Aorta (tissue), 5 donors: ENCODE measurements at regions not wholly inside any gene's neighbourhood (a gene's known extent, or its start where the extent isn't known, plus 50 kb on each side); places are given as distances from the start of the nearest gene placed in this dataset.

ENCODE experiments used
- ATAC-seq: fragments of 200-7000 bp; cut with Tn5 transposase; one replicate; pipeline ENCODE4 v1.9.1; 2022; ENCODE audit warnings: moderate library complexity; ENCODE audit not compliant: low FRiP score
- DNase-seq, 2 donors: peaks; one replicate each; pipeline ENCODE4 v3.0.0-alpha.2; 2020
- H3K27ac ChIP-seq, 2 donors: one replicate each; pipeline ENCODE4 v1.5.1; 2013; ENCODE audit warnings: low read length in 2 of 2, mild to moderate bottlenecking in 2 of 2, moderate library complexity in 2 of 2, control low read depth in 1 of 2, inconsistent platforms in 1 of 2, low read depth in 1 of 2
- H3K27me3 ChIP-seq, 2 donors: one replicate each; pipeline ENCODE4 v1.6.1; 2013; ENCODE audit warnings: control low read depth in 1 of 2, low read length in 1 of 2, mild to moderate bottlenecking in 1 of 2, moderate library complexity in 1 of 2; ENCODE audit not compliant: insufficient read depth in 2 of 2, control insufficient read depth in 1 of 2
- H3K36me3 ChIP-seq, 2 donors: one replicate each; pipeline ENCODE4 v1.6.1; 2013; ENCODE audit warnings: control low read depth in 1 of 2, low read length in 1 of 2, mild to moderate bottlenecking in 1 of 2; ENCODE audit not compliant: insufficient read depth in 2 of 2, control insufficient read depth in 1 of 2
- H3K4me1 ChIP-seq, 2 donors: one replicate each; pipeline ENCODE4 v1.6.1; 2013; ENCODE audit warnings: low read length in 2 of 2, control low read depth in 1 of 2, mild to moderate bottlenecking in 1 of 2, moderate library complexity in 1 of 2; ENCODE audit not compliant: insufficient read depth in 2 of 2, control insufficient read depth in 1 of 2
- H3K4me3 ChIP-seq, 2 donors: one replicate each; pipeline ENCODE4 v1.5.1; 2013; ENCODE audit warnings: low read length in 2 of 2, control low read depth in 1 of 2, mild to moderate bottlenecking in 1 of 2
- H3K9me3 ChIP-seq: one replicate; pipeline ENCODE4 v1.6.1; 2013; ENCODE audit warnings: mild to moderate bottlenecking, low read length; ENCODE audit not compliant: control insufficient read depth
- WGBS, 2 donors: extraction: QIAGEN DNeasy Blood & Tissue Kit; methylation state at CpG; one replicate each; pipeline ENCODE4 v1.1.7; 2013; 5-methylcytosine and 5-hydroxymethylcytosine counted together
- intact Hi-C, 2 donors: fragments of 100-400 bp; cut with DNase I; formaldehyde crosslinking; loops; one replicate each; pipeline versions ENCODE4 v1.14.2 to v1.15.0; 2022
- donor health status: healthy with polysubstance abuse.
- donor health status: Bipolar disorder and iron deficiency.
- donor health status: DM: no; HTN: no; CAD: no.
- donor health status: DM: no; HTN: no; CAD: no.
- donor health status: DM: yes; HTN: yes; CAD: no.

- no peak overlapping the region for H3K4me3 ChIP-seq
- no peaks in the 10 kb centered on the region for H3K36me3 ChIP-seq
- H3K27ac ChIP-seq = no peak overlapping the region
- H3K27me3 ChIP-seq = no peaks in the 10 kb centered on the region
- ATAC-seq = no peak
- WGBS, 2 donors = 96% methylated on average over 12 of the region's 12 CpGs
- intact Hi-C loops = no loop called here
- DNase-seq = peak; percentile 31 to 53
- peaks cover 4% of the 10 kb centered on the region for H3K9me3 ChIP-seq
- H3K4me1 ChIP-seq = no peaks in the 10 kb centered on the region
These were observed 173.2 kb upstream of the PPP2R2D start for GRCh38 chr10:131727560-131727959.

DNA sequence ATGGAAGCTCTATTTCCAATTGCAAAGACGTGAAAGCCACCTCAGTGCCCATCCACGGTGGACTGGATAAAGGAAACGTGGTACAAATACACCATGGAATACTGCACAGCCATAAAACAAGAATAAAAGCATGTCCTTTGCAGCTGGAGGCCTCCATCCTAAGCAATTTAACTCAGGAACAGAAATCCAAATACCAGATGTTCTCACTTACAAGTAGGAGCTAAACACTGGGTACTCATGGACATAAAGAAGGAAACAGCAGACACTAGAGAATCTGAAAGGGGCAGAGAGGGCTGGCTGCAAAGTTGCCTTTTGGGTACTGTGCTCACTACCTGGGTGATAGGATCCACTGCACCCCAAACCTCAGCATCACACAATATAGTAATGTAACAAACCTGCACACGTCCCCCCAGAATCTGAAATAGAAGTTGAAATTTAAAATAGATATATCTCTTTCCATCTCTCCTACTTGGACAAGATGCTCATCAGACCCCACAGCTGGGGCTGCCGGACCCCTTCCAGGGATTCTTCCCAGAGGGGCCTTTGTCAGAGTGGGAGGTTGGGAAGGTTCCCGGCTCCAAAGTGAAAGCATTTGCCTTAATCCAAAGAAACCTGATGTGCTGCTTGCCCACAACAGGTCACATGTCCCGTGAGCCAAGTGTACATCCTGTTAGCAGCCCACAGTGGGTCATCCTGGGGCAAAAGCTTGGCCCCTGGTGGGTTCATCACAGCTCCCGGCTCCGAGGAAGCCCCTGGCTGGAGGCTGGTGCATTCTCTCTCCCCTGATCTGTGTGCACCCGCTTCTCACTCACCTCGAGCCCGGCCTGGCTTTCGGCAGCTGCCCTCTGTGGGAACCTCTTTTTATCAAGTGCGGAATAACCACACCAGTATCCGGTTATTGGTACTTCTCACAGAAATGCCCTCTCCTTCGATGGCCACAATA lies 172.3 kb upstream of the PPP2R2D start:
- ATAC-seq (no peak), DNase-seq (peak; percentile 21 to 34)
- H3K4me3 ChIP-seq = no peak overlapping the region
- intact Hi-C loops = no loop called here
- no peaks in the 10 kb centered on the region for H3K27me3 ChIP-seq
- H3K4me1 ChIP-seq = no peaks in the 10 kb centered on the region
- no peaks in the 10 kb centered on the region for H3K36me3 ChIP-seq
- H3K9me3 ChIP-seq = peaks cover 6% of the 10 kb centered on the region
- H3K27ac ChIP-seq = no peak overlapping the region
- 75% methylated on average over 16 of the region's 16 CpGs for WGBS, 2 donors

- no peak overlapping the region for H3K4me3 ChIP-seq
- ATAC-seq = no peak
- no peaks in the 10 kb centered on the region for H3K36me3 ChIP-seq
- H3K27ac ChIP-seq = no peak overlapping the region
- H3K4me1 ChIP-seq = no peaks in the 10 kb centered on the region
- intact Hi-C loops = no loop called here
- DNase-seq = peak in 1 of 2 donors; percentile 17
- WGBS, 2 donors = 75 to 76% methylated on average over 6 of the region's 6 CpGs
- H3K27me3 ChIP-seq = no peaks in the 10 kb centered on the region
- H3K9me3 ChIP-seq = peaks cover 6% of the 10 kb centered on the region
These were observed 171.4 kb upstream of the PPP2R2D start for GRCh38 chr10:131729361-131729760.

DNA sequence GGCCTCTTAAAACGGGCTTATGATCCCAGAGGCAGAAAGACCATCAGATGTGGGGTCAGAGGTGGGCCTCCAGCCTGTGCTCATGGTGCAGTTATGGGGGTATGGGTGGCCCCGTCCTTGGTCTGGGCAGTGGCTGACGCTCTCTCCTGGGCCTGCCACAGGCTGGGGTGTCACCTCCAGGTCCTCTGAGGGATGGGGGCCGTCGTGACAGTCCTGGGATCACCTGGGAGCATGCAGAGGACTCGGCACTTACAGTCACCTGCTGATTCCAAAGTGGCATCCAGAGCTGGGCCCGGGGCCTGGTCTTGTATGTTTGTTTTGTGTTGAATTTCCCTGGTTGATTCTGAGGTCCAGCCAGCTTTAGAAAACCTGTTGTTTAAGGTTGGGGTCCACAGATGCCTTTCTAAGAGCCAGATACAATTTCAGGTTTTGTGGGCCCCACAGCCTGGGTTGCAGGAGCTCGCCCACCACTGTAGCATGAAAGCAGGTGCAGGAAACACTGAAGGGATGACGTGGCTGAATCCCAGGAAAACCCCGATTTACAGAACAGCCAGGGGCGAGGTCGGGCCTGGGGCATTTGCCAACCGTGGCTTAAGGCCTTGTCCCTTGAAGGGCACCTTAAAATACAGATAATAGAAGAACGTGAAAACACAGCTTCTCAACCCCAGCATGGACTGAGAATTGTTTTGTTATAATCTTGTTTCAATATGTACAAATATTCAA lies 170.7 kb upstream of the PPP2R2D start:
- intact Hi-C loops = no loop called here
- Histone ChIP-seq H3K9me3 (peaks cover 6% of the 10 kb centered on the region), H3K36me3 (no peaks in the 10 kb centered on the region), H3K4me1 (no peaks in the 10 kb centered on the region), H3K27ac (no peak overlapping the region), H3K27me3 (no peaks in the 10 kb centered on the region), H3K4me3 (no peak overlapping the region)
- DNase-seq (peak in 1 of 2 donors; percentile 21), ATAC-seq (no peak)
- 77 to 86% methylated on average over 14 of the region's 14 CpGs for WGBS, 2 donors

DNA sequence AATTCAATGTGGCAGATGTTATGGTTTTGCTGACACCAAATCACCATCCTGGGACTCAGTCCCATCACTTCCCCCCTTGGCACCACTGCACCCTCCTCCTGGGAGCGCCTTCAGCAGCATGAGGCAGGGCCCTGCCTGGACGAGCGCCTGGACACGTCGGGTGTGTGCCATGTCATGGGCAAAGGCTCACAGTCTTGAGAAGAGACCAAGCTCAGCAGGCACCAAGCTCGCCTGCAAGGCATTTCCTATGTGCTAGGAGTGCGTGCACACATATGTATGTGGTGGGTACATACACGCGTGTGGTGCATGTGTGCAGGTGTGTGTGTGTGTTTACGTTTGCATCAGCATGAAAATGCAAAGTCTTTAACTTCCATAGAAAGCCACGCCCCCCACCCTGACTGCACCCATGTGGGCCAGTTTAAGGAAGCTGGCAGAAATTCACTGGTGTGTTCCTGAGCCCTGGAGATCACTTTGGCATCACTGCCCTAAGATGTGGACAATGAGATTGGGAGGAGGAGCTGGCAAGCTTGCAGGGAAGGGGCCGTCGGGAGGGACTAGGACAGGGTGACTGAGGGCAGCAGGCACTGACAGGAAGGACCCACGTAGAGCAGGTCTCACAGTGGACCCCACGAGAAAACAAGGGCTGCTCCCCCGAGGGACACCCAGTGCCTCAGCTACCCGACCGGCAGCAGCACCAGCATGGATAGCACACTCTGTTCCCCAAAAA lies 169.9 kb upstream of the PPP2R2D start:
- WGBS, 2 donors = 81 to 86% methylated on average over 18 of the region's 18 CpGs
- no peaks in the 10 kb centered on the region for H3K4me1 ChIP-seq
- DNase-seq (peak in 1 of 2 donors; percentile 26), ATAC-seq (no peak)
- H3K36me3 ChIP-seq = no peaks in the 10 kb centered on the region
- intact Hi-C loops = no loop called here
- no peak overlapping the region for H3K27ac ChIP-seq
- peaks cover 6% of the 10 kb centered on the region for H3K9me3 ChIP-seq
- H3K27me3 ChIP-seq = no peaks in the 10 kb centered on the region
- H3K4me3 ChIP-seq = no peak overlapping the region

DNA sequence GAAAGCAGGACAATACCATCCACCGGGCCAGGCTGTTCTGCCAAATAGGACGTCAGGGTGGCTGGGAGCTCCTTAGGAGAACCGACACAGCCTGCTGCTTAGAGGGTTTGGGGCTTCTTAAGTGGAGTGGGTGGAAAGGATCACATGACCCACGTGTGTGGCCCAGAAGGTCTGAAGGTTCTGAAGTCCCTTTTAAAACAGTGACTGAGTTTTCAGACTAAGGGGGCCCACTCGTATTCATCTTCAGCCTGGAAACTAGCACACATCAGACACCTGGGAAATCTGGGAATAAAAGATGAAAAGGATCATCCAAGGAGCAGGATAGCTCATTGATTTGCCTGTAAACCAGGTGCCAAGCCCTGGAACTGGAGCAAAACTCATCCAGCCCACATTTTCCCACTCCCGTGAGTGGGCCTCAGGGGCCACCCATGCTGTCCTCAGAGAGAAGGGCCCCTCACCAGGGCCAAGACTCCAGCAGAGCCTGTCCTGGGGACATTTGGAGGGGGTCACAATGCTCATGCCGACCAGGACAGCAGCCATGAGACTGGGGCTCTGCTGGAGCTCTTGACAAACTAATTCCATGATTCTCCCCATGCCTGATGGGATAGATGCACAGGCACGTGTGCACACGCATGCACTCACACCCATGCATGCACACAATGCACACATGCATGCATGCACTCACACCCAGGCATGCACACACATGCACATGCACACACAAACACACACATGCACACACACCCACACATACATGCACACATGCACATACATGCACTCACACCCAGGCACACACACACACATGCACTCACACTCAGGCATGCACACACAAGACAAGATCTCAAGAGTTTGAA lies 168.8 kb upstream of the PPP2R2D start:
- ATAC-seq (no peak), DNase-seq (peak in 1 of 2 donors; percentile 18)
- Histone ChIP-seq H3K9me3 (peaks cover 6% of the 10 kb centered on the region), H3K27me3 (no peaks in the 10 kb centered on the region), H3K27ac (no peak overlapping the region), H3K36me3 (no peaks in the 10 kb centered on the region), H3K4me3 (no peak overlapping the region), H3K4me1 (no peaks in the 10 kb centered on the region)
- intact Hi-C loops = no loop called here
- 85 to 86% methylated on average over 9 of the region's 9 CpGs for WGBS, 2 donors

DNA sequence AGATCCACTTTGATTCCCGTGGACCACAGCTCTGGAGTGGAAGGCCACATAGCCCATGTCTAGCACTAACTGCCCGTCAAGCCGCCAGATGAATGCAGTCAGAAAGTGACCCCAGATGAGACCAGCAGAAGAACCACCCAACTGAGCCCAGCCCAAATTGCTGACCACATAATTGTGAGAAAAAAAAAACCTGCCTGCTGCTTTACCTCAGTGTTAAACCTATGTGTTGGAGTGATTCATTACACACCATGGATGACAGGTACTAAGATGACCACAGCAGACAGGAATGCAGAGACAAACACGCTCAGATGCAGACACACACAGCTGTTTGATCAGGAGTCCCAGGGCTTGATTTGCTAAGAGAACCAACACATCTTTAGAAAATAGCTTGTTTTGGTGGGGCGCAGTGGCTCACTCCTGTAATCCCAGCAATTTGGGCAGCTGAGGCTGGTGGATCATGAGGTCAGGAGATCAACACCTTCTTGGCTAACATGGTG lies 168.1 kb upstream of the PPP2R2D start:
- no peak overlapping the region for H3K27ac ChIP-seq
- ATAC-seq (no peak), DNase-seq (peak in 1 of 2 donors; percentile 6)
- WGBS, 2 donors = 87 to 91% methylated on average over 5 of the region's 5 CpGs
- H3K9me3 ChIP-seq = peaks cover 6% of the 10 kb centered on the region
- no peaks in the 10 kb centered on the region for H3K27me3 ChIP-seq
- intact Hi-C loops = no loop called here
- H3K36me3 ChIP-seq = no peaks in the 10 kb centered on the region
- H3K4me1 ChIP-seq = no peaks in the 10 kb centered on the region
- H3K4me3 ChIP-seq = no peak overlapping the region

GRCh38 chr10:131733596-131733995 lies 167.2 kb upstream of the PPP2R2D start:
- intact Hi-C loops = no loop called here
- peak in 1 of 2 donors; percentile 24 for DNase-seq
- Histone ChIP-seq H3K4me3 (no peak overlapping the region), H3K27me3 (no peaks in the 10 kb centered on the region), H3K36me3 (no peaks in the 10 kb centered on the region), H3K9me3 (peaks cover 6% of the 10 kb centered on the region), H3K4me1 (no peaks in the 10 kb centered on the region), H3K27ac (no peak overlapping the region)
- WGBS, 2 donors = 84% methylated on average over 10 of the region's 10 CpGs
- ATAC-seq = no peak
